K562 (cell line): ENCODE measurements at regions not wholly inside any gene's neighbourhood (a gene's known extent, or its start where the extent isn't known, plus 50 kb on each side); places are given as distances from the start of the nearest gene placed in this dataset.

Source experiments
- ATAC-seq: fragments of 200-7000 bp; cut with Tn5 transposase; 3 replicates; pipeline ENCODE4 v1.9.1; 2020; ENCODE audit warnings: moderate library complexity
- BruUV-seq: library from RNA; stranded (reverse); fragments of 400-500 nt; replicated peaks from 2 replicates; lab custom pipeline; 2021; lab: Mats Ljungman, UMichigan
- CTCF ChIA-PET: fragments of 300-600 bp; formaldehyde crosslinking; extraction: SDS; loops from one replicate; lab custom pipeline; 2021; ENCODE audit warnings: low intra/inter-chr PET ratio; lab: Yijun Ruan, JAX
- POLR2A ChIA-PET: fragments of 300-600, 350-650 bp; sonication (Branson Sonifier 250); formaldehyde crosslinking; extraction: SDS; loops from one replicate; lab custom pipeline; 2021; ENCODE audit warnings: antibody characterized with exemption, inconsistent platforms; lab: Yijun Ruan, JAX
- DNase-seq, 4 experiments: peaks; one replicate each; pipeline versions ENCODE4 v3.0.0 to v3.0.0-alpha.2; 2011 to 2018; ENCODE audit warnings: low spot score in 3 of 4, mixed read lengths in 3 of 4; ENCODE audit errors: extremely low read depth in 1 of 4
- FAIRE-seq: peaks from 2 replicates; lab custom pipeline; 2011; peaks lifted over from hg19 to GRCh38; lab: Jason Lieb, UNC
- H2AFZ ChIP-seq: 2 replicates; pipeline ENCODE4 v1.6.0; 2011; ENCODE audit warnings: low read depth, low read length, control low read depth, inconsistent platforms
- H3K27ac ChIP-seq: fragments of 200-600 bp; 3 replicates; pipeline ENCODE4 v1.8.0; 2011; ENCODE audit warnings: low read depth, mild to moderate bottlenecking, control low read depth, inconsistent platforms, low read length, moderate library complexity, mixed read lengths; ENCODE audit errors: extremely low read depth
- H3K27me3 ChIP-seq, 2 experiments: fragments of 300-600 bp in 1 of 2; 2 replicates in 1 of 2; 3 replicates in 1 of 2; pipeline versions ENCODE4 v1.6.0 to v1.8.0; 2011; ENCODE audit warnings: inconsistent platforms in 2 of 2, low read length in 2 of 2, mild to moderate bottlenecking in 1 of 2, mixed read lengths in 1 of 2, moderate library complexity in 1 of 2; ENCODE audit not compliant: control insufficient read depth in 2 of 2, insufficient read depth in 2 of 2
- H3K36me3 ChIP-seq: fragments of 300-600 bp; 3 replicates; pipeline ENCODE4 v1.8.0; 2011; ENCODE audit warnings: mild to moderate bottlenecking, low read length, inconsistent platforms; ENCODE audit not compliant: control insufficient read depth, insufficient read depth
- H3K4me1 ChIP-seq, 2 experiments: fragments of 200-600 bp in 1 of 2; replicated peaks in 1 of 2; 2 replicates in 1 of 2; 3 replicates in 1 of 2; pipeline versions ENCODE4 v1.5.1 to v1.8.0; 2011; ENCODE audit warnings: inconsistent platforms in 2 of 2, low read length in 2 of 2, mild to moderate bottlenecking in 1 of 2, mixed read lengths in 1 of 2, moderate library complexity in 1 of 2; ENCODE audit not compliant: control insufficient read depth in 2 of 2, insufficient read depth in 2 of 2
- H3K4me2 ChIP-seq: 2 replicates; pipeline ENCODE4 v1.6.1; 2011; ENCODE audit warnings: low read length, control low read depth, inconsistent platforms, mixed read lengths; ENCODE audit not compliant: insufficient read depth
- H3K4me3 ChIP-seq: fragments of 200-600 bp; sonication (generic), shearing (Covaris generic); 2 replicates; pipeline ENCODE4 v1.5.1; 2016; ENCODE audit warnings: control low read depth, inconsistent platforms
- H3K79me2 ChIP-seq: fragments of 200-600 bp; 3 replicates; pipeline ENCODE4 v1.8.0; 2011; ENCODE audit warnings: low read length, inconsistent platforms; ENCODE audit not compliant: control insufficient read depth, insufficient read depth
- H3K9ac ChIP-seq, 2 experiments: 2 replicates each; pipeline versions ENCODE4 v1.6.0 to v1.6.1; 2011; ENCODE audit warnings: low read depth in 2 of 2, low read length in 2 of 2, control low read depth in 1 of 2, inconsistent platforms in 1 of 2, mild to moderate bottlenecking in 1 of 2, mixed read lengths in 1 of 2; ENCODE audit not compliant: insufficient read depth in 1 of 2
- H3K9me1 ChIP-seq: one replicate; pipeline ENCODE4 v1.6.0; 2011; ENCODE audit warnings: inconsistent platforms, mild to moderate bottlenecking, low read length, moderate library complexity; ENCODE audit not compliant: control insufficient read depth, insufficient read depth
- H3K9me3 ChIP-seq: replicated peaks from 2 replicates; pipeline ENCODE4 v1.5.1; 2011; ENCODE audit warnings: low read depth, low read length, inconsistent platforms; ENCODE audit not compliant: control insufficient read depth, insufficient read depth
- H4K20me1 ChIP-seq: replicated peaks from 2 replicates; pipeline ENCODE4 v1.6.1; 2011; ENCODE audit warnings: low read length, inconsistent platforms, mixed read lengths; ENCODE audit not compliant: control insufficient read depth, insufficient read depth
- ADNP ChIP-seq: fragments of 200-800 bp; sonication (Bioruptor generic); IDR thresholded peaks from 2 replicates; pipeline ENCODE4 v1.6.1; 2016; ENCODE audit warnings: missing genetic modification characterization, missing compliant biosample characterization
- CLOCK ChIP-seq: fragments of 250-450 bp; sonication (Bioruptor Pico); IDR thresholded peaks from 2 replicates; pipeline ENCODE4 v1.4.0; 2020; ENCODE audit warnings: mild to moderate bottlenecking, moderate library complexity, borderline replicate concordance
- PTBP1 ChIP-seq: fragments of 200-400 bp; formaldehyde crosslinking; IDR thresholded peaks from 2 replicates; pipeline ENCODE4 v1.6.1; 2017; ENCODE audit warnings: low read depth, low read length
- SRSF3 ChIP-seq: fragments of 200-400 bp; formaldehyde crosslinking; IDR thresholded peaks from 2 replicates; pipeline ENCODE4 v1.6.1; 2016; ENCODE audit warnings: mild to moderate bottlenecking, low read length, moderate library complexity; ENCODE audit not compliant: insufficient read depth
- XRCC3 ChIP-seq: fragments of 450-650 bp; IDR thresholded peaks from 2 replicates; pipeline ENCODE4 v1.6.1; 2017; ENCODE audit warnings: mild to moderate bottlenecking, moderate library complexity
- WGBS: fragments of 100-300 bp; shearing (Covaris generic); methylation state at CpG from one replicate; pipeline ENCODE4 v1.1.6; 2016; ENCODE audit warnings: low coverage, mixed read lengths; ENCODE audit not compliant: insufficient coverage; ENCODE audit errors: missing lambda C conversion rate; 5-methylcytosine and 5-hydroxymethylcytosine counted together
- in situ Hi-C: fragments of 300-500 bp; cut with MboI; formaldehyde crosslinking; loops from 4 replicates; pipeline ENCODE4 v1.15.0; 2018; ENCODE audit warnings: inconsistent platforms, mixed read lengths
- intact Hi-C: fragments of 100-400 bp; cut with micrococcal nuclease; formaldehyde crosslinking; loops from 2 replicates; pipeline ENCODE4 v1.14.2; 2022

- in situ Hi-C loops (no loop called here), intact Hi-C loops (no loop called here)
- H2AFZ ChIP-seq = no peak overlapping the region
- no peak for ATAC-seq
- H3K4me1 ChIP-seq = no peaks in the 10 kb centered on the region
- ChIA-PET CTCF (no interaction called here), POLR2A (no interaction called here)
- no peak overlapping the region for H3K4me2 ChIP-seq
- no peaks in the 10 kb centered on the region for H4K20me1 ChIP-seq
- DNase-seq = no peak
- no peaks in the 10 kb centered on the region for H3K36me3 ChIP-seq
- no peaks in the 10 kb centered on the region for H3K27me3 ChIP-seq
- 1% methylated on average over 9 of the region's 9 CpGs for WGBS
- H3K4me3 ChIP-seq = no peak overlapping the region
- H3K9me1 ChIP-seq = no peaks in the 10 kb centered on the region
- no peak overlapping the region for H3K27ac ChIP-seq
- no peaks in the 10 kb centered on the region for H3K79me2 ChIP-seq
- no peak for TF ChIP-seq XRCC3
- no peak for TF ChIP-seq ADNP (tag)
- TF ChIP-seq SRSF3 = no peak
- no peak for TF ChIP-seq PTBP1
- FAIRE-seq = no peak
- no peak overlapping the region for H3K9ac ChIP-seq
- no peaks in the 10 kb centered on the region for H3K9me3 ChIP-seq
- BruUV-seq = no TSS peak
These were observed 76.2 kb upstream of the GRXCR1 start for GRCh38 chr4:42816189-42816879.

- ATAC-seq (no peak), DNase-seq (no peak), FAIRE-seq (no peak)
- Histone ChIP-seq H3K9me1 (no peaks in the 10 kb centered on the region), H4K20me1 (no peaks in the 10 kb centered on the region), H3K79me2 (no peaks in the 10 kb centered on the region), H3K4me2 (no peak overlapping the region), H3K27ac (no peak overlapping the region), H3K9me3 (no peaks in the 10 kb centered on the region), H3K27me3 (no peaks in the 10 kb centered on the region), H2AFZ (no peak overlapping the region), H3K36me3 (no peaks in the 10 kb centered on the region), H3K4me3 (no peak overlapping the region), H3K4me1 (no peaks in the 10 kb centered on the region), H3K9ac (no peak overlapping the region)
- in situ Hi-C loops (no loop called here), intact Hi-C loops (no loop called here)
- CTCF ChIA-PET = no interaction called here
- WGBS = 0% methylated on average over 6 of the region's 7 CpGs
- POLR2A ChIA-PET = interaction anchor here (0.7 kb wide), 1 partner anchor 1734 kb away, joined by 4 read pairs; no protein-coding TSS in a partner anchor
- no peak for TF ChIP-seq CLOCK (CRISPR knock-in tag)
- no TSS peak for BruUV-seq
These were observed 83.0 kb upstream of the GRXCR1 start for GRCh38 chr4:42809419-42810084.
